HFFc6 (cell line): ENCODE measurements at regions not wholly inside any gene's neighbourhood (a gene's known extent, or its start where the extent isn't known, plus 50 kb on each side); places are given as distances from the start of the nearest gene placed in this dataset.

Experiments used
- DNase-seq: peaks from one replicate; pipeline ENCODE4 v3.0.0-alpha.2; 2018
- H3K27ac Mint-ChIP-seq: 2 replicates; pipeline ENCODE4 v1.8.0; 2020; ENCODE audit warnings: mild to moderate bottlenecking, mixed read lengths
- H3K27me3 Mint-ChIP-seq: 2 replicates; pipeline ENCODE4 v1.8.0; 2021; ENCODE audit warnings: mild to moderate bottlenecking, moderate library complexity, mixed read lengths; ENCODE audit not compliant: insufficient read depth
- H3K36me3 Mint-ChIP-seq: 2 replicates; pipeline ENCODE4 v1.8.0; 2021; ENCODE audit warnings: low read depth, mixed read lengths
- H3K4me1 Mint-ChIP-seq: 2 replicates; pipeline ENCODE4 v1.8.0; 2020; ENCODE audit warnings: low read depth, mixed read lengths
- H3K4me3 Mint-ChIP-seq: 2 replicates; pipeline ENCODE4 v1.8.0; 2020; ENCODE audit warnings: mild to moderate bottlenecking, moderate library complexity, mixed read lengths
- H3K9me3 Mint-ChIP-seq: 2 replicates; pipeline ENCODE4 v1.8.0; 2020; ENCODE audit warnings: mild to moderate bottlenecking, mixed read lengths
- TF ChIP-seq, protein P1 (sequence below): fragments of 200-600 bp; sonication (generic); IDR thresholded peaks from 2 replicates; pipeline ENCODE4 v1.5.0; 2021; ENCODE audit warnings: antibody characterized with exemption, mild to moderate bottlenecking

- TF ChIP-seq, protein P1, sequence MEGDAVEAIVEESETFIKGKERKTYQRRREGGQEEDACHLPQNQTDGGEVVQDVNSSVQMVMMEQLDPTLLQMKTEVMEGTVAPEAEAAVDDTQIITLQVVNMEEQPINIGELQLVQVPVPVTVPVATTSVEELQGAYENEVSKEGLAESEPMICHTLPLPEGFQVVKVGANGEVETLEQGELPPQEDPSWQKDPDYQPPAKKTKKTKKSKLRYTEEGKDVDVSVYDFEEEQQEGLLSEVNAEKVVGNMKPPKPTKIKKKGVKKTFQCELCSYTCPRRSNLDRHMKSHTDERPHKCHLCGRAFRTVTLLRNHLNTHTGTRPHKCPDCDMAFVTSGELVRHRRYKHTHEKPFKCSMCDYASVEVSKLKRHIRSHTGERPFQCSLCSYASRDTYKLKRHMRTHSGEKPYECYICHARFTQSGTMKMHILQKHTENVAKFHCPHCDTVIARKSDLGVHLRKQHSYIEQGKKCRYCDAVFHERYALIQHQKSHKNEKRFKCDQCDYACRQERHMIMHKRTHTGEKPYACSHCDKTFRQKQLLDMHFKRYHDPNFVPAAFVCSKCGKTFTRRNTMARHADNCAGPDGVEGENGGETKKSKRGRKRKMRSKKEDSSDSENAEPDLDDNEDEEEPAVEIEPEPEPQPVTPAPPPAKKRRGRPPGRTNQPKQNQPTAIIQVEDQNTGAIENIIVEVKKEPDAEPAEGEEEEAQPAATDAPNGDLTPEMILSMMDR = no peak
Measured at GRCh38 chr9:126198854-126199253, 127.8 kb upstream of the MVB12B start.

GRCh38 chr9:126203313-126203712 is 123.3 kb upstream of the MVB12B start:
- no peak overlapping the region for H3K4me3 Mint-ChIP-seq
- H3K4me1 Mint-ChIP-seq = no peaks in the 10 kb centered on the region
- no peak overlapping the region for H3K27ac Mint-ChIP-seq
- DNase-seq = no peak
- H3K27me3 Mint-ChIP-seq = peaks cover 8% of the 10 kb centered on the region
- no peaks in the 10 kb centered on the region for H3K36me3 Mint-ChIP-seq
- TF ChIP-seq, protein P1 = peak; percentile 55
- no peaks in the 10 kb centered on the region for H3K9me3 Mint-ChIP-seq

More at GRCh38 chr9:126198854-126199253, 127.8 kb upstream of the MVB12B start:
- Mint-ChIP-seq H3K27me3 (peaks cover 18% of the 10 kb centered on the region; the same call in 1 of the 2 replicates), H3K9me3 (no peaks in the 10 kb centered on the region), H3K4me1 (no peaks in the 10 kb centered on the region), H3K4me3 (no peak overlapping the region), H3K27ac (no peak overlapping the region), H3K36me3 (no peaks in the 10 kb centered on the region)
- no peak for DNase-seq

- Mint-ChIP-seq H3K27me3 (peaks cover 14% of the 10 kb centered on the region), H3K9me3 (no peaks in the 10 kb centered on the region), H3K27ac (no peak overlapping the region), H3K4me1 (no peaks in the 10 kb centered on the region), H3K4me3 (no peak overlapping the region), H3K36me3 (no peaks in the 10 kb centered on the region)
- TF ChIP-seq, protein P1 = no peak
- DNase-seq = no peak
Measured at GRCh38 chr9:126204197-126204596, 122.4 kb upstream of the MVB12B start.

DNA sequence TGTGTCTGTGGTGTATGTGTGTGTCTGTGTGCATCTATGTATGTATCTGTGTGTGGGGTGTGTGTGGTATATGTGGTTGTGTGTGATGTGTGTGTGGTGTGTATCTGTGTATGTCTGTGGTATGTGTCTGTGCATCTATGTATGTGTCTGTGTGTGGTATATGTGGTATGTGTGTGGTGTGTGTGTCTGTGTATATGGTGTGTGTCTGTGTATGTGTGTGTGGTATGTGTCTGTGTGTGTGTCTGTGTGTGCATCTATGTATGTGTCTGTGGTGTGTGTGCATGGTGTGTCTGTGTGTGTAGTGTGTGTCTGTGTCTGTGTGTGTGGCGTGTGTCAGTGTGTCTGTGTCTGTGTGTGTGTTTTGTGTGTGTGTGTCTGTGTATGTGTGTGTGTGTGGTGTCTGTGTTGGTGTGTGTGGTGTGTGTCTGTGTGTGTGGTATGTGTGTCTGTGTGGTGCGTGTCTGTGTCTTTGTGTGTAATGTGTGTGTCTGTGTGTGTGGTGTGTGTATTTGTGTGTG is 121.9 kb upstream of the MVB12B start:
- Mint-ChIP-seq H3K4me3 (no peak overlapping the region), H3K27me3 (peaks cover 16% of the 10 kb centered on the region), H3K4me1 (no peaks in the 10 kb centered on the region), H3K36me3 (no peaks in the 10 kb centered on the region), H3K9me3 (no peaks in the 10 kb centered on the region), H3K27ac (no peak overlapping the region)
- DNase-seq = no peak
- TF ChIP-seq, protein P1 = no peak

GRCh38 chr9:126205265-126205664 is 121.4 kb upstream of the MVB12B start:
- Mint-ChIP-seq H3K4me3 (no peak overlapping the region), H3K4me1 (no peaks in the 10 kb centered on the region), H3K27ac (no peak overlapping the region), H3K9me3 (no peaks in the 10 kb centered on the region), H3K27me3 (peaks cover 16% of the 10 kb centered on the region), H3K36me3 (no peaks in the 10 kb centered on the region)
- TF ChIP-seq, protein P1 = no peak
- DNase-seq = no peak
